SK-N-SH treated with all-trans-retinoic acid at 6 μM for 48 hours (cell line): ENCODE measurements at regions not wholly inside any gene's neighbourhood (a gene's known extent, or its start where the extent isn't known, plus 50 kb on each side); places are given as distances from the start of the nearest gene placed in this dataset.

Experiments used
- ATAC-seq: fragments of 200-7000 bp; cut with Tn5 transposase; 3 replicates; pipeline ENCODE4 v1.9.1; 2020; ENCODE audit warnings: mild to moderate bottlenecking, moderate library complexity
- ARNTL ChIP-seq: fragments of 450-650 bp; formaldehyde crosslinking; IDR thresholded peaks from 2 replicates; pipeline ENCODE4 v1.5.0; 2020; ENCODE audit warnings: low read depth, mild to moderate bottlenecking, moderate library complexity, borderline replicate concordance
- BACH2 ChIP-seq: fragments of 250-450 bp; sonication (Bioruptor Pico); IDR thresholded peaks from 2 replicates; pipeline ENCODE4 v1.9.0; 2021; ENCODE audit warnings: mild to moderate bottlenecking, borderline replicate concordance
- CREB5 ChIP-seq: fragments of 250-450 bp; sonication (Bioruptor Pico); IDR thresholded peaks from 2 replicates; pipeline ENCODE4 v1.5.1; 2020; ENCODE audit warnings: low read depth, mild to moderate bottlenecking, moderate library complexity
- CSDC2 ChIP-seq: fragments of 250-450 bp; sonication (Bioruptor Pico); IDR thresholded peaks from 2 replicates; pipeline ENCODE4 v1.5.0; 2020; ENCODE audit warnings: mild to moderate bottlenecking, moderate library complexity
- CSRNP3 ChIP-seq: fragments of 250-450 bp; sonication (Bioruptor Pico); IDR thresholded peaks from 2 replicates; pipeline ENCODE4 v1.5.1; 2021; ENCODE audit warnings: mild to moderate bottlenecking, moderate library complexity
- ESRRG ChIP-seq: fragments of 250-450 bp; sonication (Bioruptor Pico); IDR thresholded peaks from 2 replicates; pipeline ENCODE4 v1.6.1; 2021; ENCODE audit warnings: mild to moderate bottlenecking
- GLIS3 ChIP-seq: fragments of 250-450 bp; sonication (Bioruptor Pico); IDR thresholded peaks from 2 replicates; pipeline ENCODE4 v1.5.0; 2020; ENCODE audit warnings: mild to moderate bottlenecking, moderate library complexity
- OSR1 ChIP-seq: fragments of 250-450 bp; sonication (Bioruptor Pico); IDR thresholded peaks from 2 replicates; pipeline ENCODE4 v1.8.0; 2022; ENCODE audit warnings: moderate library complexity, mild to moderate bottlenecking, inconsistent platforms
- PATZ1 ChIP-seq: fragments of 250-450 bp; sonication (Bioruptor Pico); IDR thresholded peaks from 2 replicates; pipeline ENCODE4 v1.8.0; 2020; ENCODE audit warnings: mild to moderate bottlenecking, moderate library complexity, borderline replicate concordance
- POU6F1 ChIP-seq: fragments of 250-450 bp; sonication (Bioruptor Pico); IDR thresholded peaks from 2 replicates; pipeline ENCODE4 v1.8.0; 2021; ENCODE audit warnings: low read depth, mild to moderate bottlenecking, moderate library complexity, borderline replicate concordance
- PPARA ChIP-seq: fragments of 250-450 bp; sonication (Bioruptor Pico); IDR thresholded peaks from 2 replicates; pipeline ENCODE4 v1.5.0; 2020; ENCODE audit warnings: mild to moderate bottlenecking, borderline replicate concordance
- RARB ChIP-seq: fragments of 250-450 bp; sonication (Bioruptor Pico); IDR thresholded peaks from 2 replicates; pipeline ENCODE4 v1.8.0; 2021; ENCODE audit warnings: mild to moderate bottlenecking, moderate library complexity
- SNAI2 ChIP-seq: fragments of 250-450 bp; sonication (Bioruptor Pico); IDR thresholded peaks from 2 replicates; pipeline ENCODE4 v1.5.0; 2020; ENCODE audit warnings: mild to moderate bottlenecking, moderate library complexity
- TCF4 ChIP-seq: fragments of 250-450 bp; sonication (Bioruptor Pico); IDR thresholded peaks from 2 replicates; pipeline ENCODE4 v1.8.0; 2021; ENCODE audit warnings: mild to moderate bottlenecking, moderate library complexity, borderline replicate concordance
- TOX ChIP-seq: fragments of 250-450 bp; sonication (Bioruptor Pico); IDR thresholded peaks from 2 replicates; pipeline ENCODE4 v1.8.0; 2021; ENCODE audit warnings: mild to moderate bottlenecking, moderate library complexity, borderline replicate concordance
- TSHZ2 ChIP-seq: fragments of 250-450 bp; sonication (Bioruptor Pico); IDR thresholded peaks from 2 replicates; pipeline ENCODE4 v1.5.0; 2020; ENCODE audit warnings: mild to moderate bottlenecking, moderate library complexity
- ZC3H10 ChIP-seq: fragments of 250-450 bp; sonication (Bioruptor Pico); IDR thresholded peaks from 2 replicates; pipeline ENCODE4 v1.5.1; 2021; ENCODE audit warnings: mild to moderate bottlenecking, moderate library complexity
- ZFP3 ChIP-seq: fragments of 250-450 bp; sonication (Bioruptor Pico); IDR thresholded peaks from 2 replicates; pipeline ENCODE4 v1.5.0; 2020; ENCODE audit warnings: mild to moderate bottlenecking, moderate library complexity
- ZFP30 ChIP-seq: fragments of 450-650 bp; formaldehyde crosslinking; IDR thresholded peaks from 2 replicates; pipeline ENCODE4 v1.5.0; 2022; ENCODE audit warnings: mild to moderate bottlenecking, moderate library complexity
- ZNF565 ChIP-seq: fragments of 450-650 bp; formaldehyde crosslinking; conservative IDR thresholded peaks from 2 replicates; pipeline ENCODE4 v1.5.0; 2020; ENCODE audit warnings: low read depth, mild to moderate bottlenecking, moderate library complexity
- ZNF70 ChIP-seq: fragments of 450-650 bp; formaldehyde crosslinking; IDR thresholded peaks from 2 replicates; pipeline ENCODE4 v1.5.0; 2020; ENCODE audit warnings: mild to moderate bottlenecking, moderate library complexity
- ZNF8 ChIP-seq: fragments of 450-650 bp; formaldehyde crosslinking; IDR thresholded peaks from 2 replicates; pipeline ENCODE4 v1.5.0; 2020; ENCODE audit warnings: mild to moderate bottlenecking, moderate library complexity

GRCh38 chr13:47142105-47142504, 245.3 kb upstream of the HTR2A start:
- TF ChIP-seq BACH2 (CRISPR knock-in tag) (no peak), GLIS3 (CRISPR knock-in tag) (no peak), ZNF8 (CRISPR knock-in tag) (no peak), TCF4 (CRISPR knock-in tag) (no peak), ZC3H10 (CRISPR knock-in tag) (no peak), PPARA (no peak), TSHZ2 (CRISPR knock-in tag) (no peak), ARNTL (CRISPR knock-in tag) (no peak), RARB (CRISPR knock-in tag) (no peak), OSR1 (CRISPR knock-in tag) (no peak), PATZ1 (CRISPR knock-in tag) (no peak), SNAI2 (CRISPR knock-in tag) (no peak), CSDC2 (CRISPR knock-in tag) (no peak), ESRRG (CRISPR knock-in tag) (no peak), TOX (CRISPR knock-in tag) (no peak), ZFP30 (CRISPR knock-in tag) (no peak)
- no peak for ATAC-seq

GRCh38 chr13:47139519-47139918, 242.7 kb upstream of the HTR2A start:
- ATAC-seq, result no peak
- TF ChIP-seq BACH2 (CRISPR knock-in tag), result no peak
- TF ChIP-seq ZNF70 (CRISPR knock-in tag), result no peak
- TF ChIP-seq PATZ1 (CRISPR knock-in tag), result no peak
- TF ChIP-seq ZNF565 (CRISPR knock-in tag), result no peak
- TF ChIP-seq OSR1 (CRISPR knock-in tag), result no peak
- no peak for TF ChIP-seq RARB (CRISPR knock-in tag)

- ATAC-seq, result no peak
- TF ChIP-seq ZNF8 (CRISPR knock-in tag) (no peak), TOX (CRISPR knock-in tag) (no peak), TCF4 (CRISPR knock-in tag) (no peak), BACH2 (CRISPR knock-in tag) (no peak), CSRNP3 (CRISPR knock-in tag) (no peak), POU6F1 (no peak), ZFP3 (CRISPR knock-in tag) (no peak), ARNTL (CRISPR knock-in tag) (no peak), ESRRG (CRISPR knock-in tag) (no peak), RARB (CRISPR knock-in tag) (no peak), CREB5 (CRISPR knock-in tag) (no peak), PPARA (no peak), ZFP30 (CRISPR knock-in tag) (no peak), OSR1 (CRISPR knock-in tag) (no peak), ZC3H10 (CRISPR knock-in tag) (no peak), CSDC2 (CRISPR knock-in tag) (no peak)
These were observed 239.7 kb upstream of the HTR2A start for GRCh38 chr13:47136504-47136941.
